Gastrocnemius medialis (tissue), 4 donors: ENCODE measurements at regions not wholly inside any gene's neighbourhood (a gene's known extent, or its start where the extent isn't known, plus 50 kb on each side); places are given as distances from the start of the nearest gene placed in this dataset.
"Not testable (repeated sequence)": the region's sequence is repeated elsewhere in the genome, so short reads cannot be mapped to it uniquely, and the experiment has no call there.

Source experiments
- POLR2A ChIP-seq, 2 donors: fragments of 450-650 bp; IDR thresholded peaks; one replicate each; pipeline ENCODE4 v1.6.1; 2017; ENCODE audit warnings: antibody characterized with exemption in 2 of 2, mild to moderate bottlenecking in 2 of 2, moderate library complexity in 2 of 2
- TF ChIP-seq, protein P1 (sequence below), 5 experiments: fragments of 450-650 bp in 3 of 5; fragments of 200-600 bp in 2 of 5; sonication (generic) in 2 of 5; IDR thresholded peaks in 4 of 5; conservative IDR thresholded peaks in 1 of 5; 1 replicate in 4 of 5; 2 replicates in 1 of 5; pipeline ENCODE4 v1.5.1; 2016 to 2019; ENCODE audit warnings: antibody characterized with exemption in 5 of 5, mild to moderate bottlenecking in 3 of 5, moderate library complexity in 3 of 5

DNA sequence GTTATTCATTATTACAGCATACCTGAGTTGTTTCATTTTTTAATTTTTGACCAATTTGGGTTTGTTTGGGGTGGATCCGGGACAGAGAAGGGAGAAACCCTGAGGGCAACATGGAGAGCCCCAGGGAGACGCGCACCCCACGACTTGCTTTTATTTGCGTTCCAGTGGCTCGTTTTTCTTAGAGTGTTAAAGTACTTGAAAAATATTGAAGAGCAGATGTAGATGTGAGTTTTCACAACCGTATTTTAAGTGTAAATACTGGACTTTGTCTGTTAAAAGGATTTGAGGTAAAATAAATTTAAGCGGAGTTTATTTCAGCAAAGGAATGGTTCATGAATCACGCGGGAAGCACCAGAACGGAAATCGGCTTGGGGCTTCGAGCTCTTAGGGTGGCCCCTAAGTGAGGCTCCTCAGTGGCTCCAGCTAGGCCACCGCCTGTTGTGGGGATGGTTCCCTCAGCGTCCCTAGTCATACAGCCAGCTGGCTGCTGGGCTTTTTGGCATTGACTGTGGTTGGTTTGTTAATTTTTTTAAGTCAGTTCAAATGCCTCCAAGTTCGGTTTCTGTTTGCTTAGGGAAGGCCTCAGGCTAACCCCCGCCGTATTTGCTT lies 344.0 kb downstream of the CACNA1B start:
- TF ChIP-seq POLR2A (IDR thresholded peaks at IDR 0.05), result not testable (repeated sequence)
- TF ChIP-seq, protein P1, sequence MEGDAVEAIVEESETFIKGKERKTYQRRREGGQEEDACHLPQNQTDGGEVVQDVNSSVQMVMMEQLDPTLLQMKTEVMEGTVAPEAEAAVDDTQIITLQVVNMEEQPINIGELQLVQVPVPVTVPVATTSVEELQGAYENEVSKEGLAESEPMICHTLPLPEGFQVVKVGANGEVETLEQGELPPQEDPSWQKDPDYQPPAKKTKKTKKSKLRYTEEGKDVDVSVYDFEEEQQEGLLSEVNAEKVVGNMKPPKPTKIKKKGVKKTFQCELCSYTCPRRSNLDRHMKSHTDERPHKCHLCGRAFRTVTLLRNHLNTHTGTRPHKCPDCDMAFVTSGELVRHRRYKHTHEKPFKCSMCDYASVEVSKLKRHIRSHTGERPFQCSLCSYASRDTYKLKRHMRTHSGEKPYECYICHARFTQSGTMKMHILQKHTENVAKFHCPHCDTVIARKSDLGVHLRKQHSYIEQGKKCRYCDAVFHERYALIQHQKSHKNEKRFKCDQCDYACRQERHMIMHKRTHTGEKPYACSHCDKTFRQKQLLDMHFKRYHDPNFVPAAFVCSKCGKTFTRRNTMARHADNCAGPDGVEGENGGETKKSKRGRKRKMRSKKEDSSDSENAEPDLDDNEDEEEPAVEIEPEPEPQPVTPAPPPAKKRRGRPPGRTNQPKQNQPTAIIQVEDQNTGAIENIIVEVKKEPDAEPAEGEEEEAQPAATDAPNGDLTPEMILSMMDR (IDR thresholded peaks at IDR 0.05 in 4 of 5, conservative IDR thresholded peaks at IDR 0.05 in 1 of 5), result not testable (repeated sequence)
